ENCODE measurements at regions not wholly inside any gene's neighbourhood (a gene's known extent, or its start where the extent isn't known, plus 50 kb on each side); places are given as distances from the start of the nearest gene placed in this dataset.
A peak's percentile ranks its signal among the peaks of the same experiment; 100 is the strongest.

GRCh38 chr3:56987238-56987895, 73.1 kb upstream of the SPATA12 start:
- TF ChIP-seq, protein P1, sequence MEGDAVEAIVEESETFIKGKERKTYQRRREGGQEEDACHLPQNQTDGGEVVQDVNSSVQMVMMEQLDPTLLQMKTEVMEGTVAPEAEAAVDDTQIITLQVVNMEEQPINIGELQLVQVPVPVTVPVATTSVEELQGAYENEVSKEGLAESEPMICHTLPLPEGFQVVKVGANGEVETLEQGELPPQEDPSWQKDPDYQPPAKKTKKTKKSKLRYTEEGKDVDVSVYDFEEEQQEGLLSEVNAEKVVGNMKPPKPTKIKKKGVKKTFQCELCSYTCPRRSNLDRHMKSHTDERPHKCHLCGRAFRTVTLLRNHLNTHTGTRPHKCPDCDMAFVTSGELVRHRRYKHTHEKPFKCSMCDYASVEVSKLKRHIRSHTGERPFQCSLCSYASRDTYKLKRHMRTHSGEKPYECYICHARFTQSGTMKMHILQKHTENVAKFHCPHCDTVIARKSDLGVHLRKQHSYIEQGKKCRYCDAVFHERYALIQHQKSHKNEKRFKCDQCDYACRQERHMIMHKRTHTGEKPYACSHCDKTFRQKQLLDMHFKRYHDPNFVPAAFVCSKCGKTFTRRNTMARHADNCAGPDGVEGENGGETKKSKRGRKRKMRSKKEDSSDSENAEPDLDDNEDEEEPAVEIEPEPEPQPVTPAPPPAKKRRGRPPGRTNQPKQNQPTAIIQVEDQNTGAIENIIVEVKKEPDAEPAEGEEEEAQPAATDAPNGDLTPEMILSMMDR (IDR thresholded peaks at IDR 0.05; ENCODE audit: borderline replicate concordance, extremely low read depth, low read length, poor library complexity, severe bottlenecking) = peak; percentile 10
- TF ChIP-seq EZH2 (IDR thresholded peaks at IDR 0.05; ENCODE audit: borderline replicate concordance, low read depth, low read length, severe bottlenecking) = no peak
